NCI-H2107 treated with DMSO at 0.1 percent for 48 hours (cell line): ENCODE measurements at regions not wholly inside any gene's neighbourhood (a gene's known extent, or its start where the extent isn't known, plus 50 kb on each side); places are given as distances from the start of the nearest gene placed in this dataset.
A peak's percentile ranks its signal among the peaks of the same experiment; 100 is the strongest.

Experiments used
- DNase-seq: peaks from one replicate; lab custom pipeline; 2025; ENCODE audit not compliant: unreplicated experiment; lab: John Stamatoyannopoulos, UW

GRCh38 chr20:22652681-22653588, 68.6 kb upstream of the FOXA2 start:
- DNase-seq, result no peak

DNA sequence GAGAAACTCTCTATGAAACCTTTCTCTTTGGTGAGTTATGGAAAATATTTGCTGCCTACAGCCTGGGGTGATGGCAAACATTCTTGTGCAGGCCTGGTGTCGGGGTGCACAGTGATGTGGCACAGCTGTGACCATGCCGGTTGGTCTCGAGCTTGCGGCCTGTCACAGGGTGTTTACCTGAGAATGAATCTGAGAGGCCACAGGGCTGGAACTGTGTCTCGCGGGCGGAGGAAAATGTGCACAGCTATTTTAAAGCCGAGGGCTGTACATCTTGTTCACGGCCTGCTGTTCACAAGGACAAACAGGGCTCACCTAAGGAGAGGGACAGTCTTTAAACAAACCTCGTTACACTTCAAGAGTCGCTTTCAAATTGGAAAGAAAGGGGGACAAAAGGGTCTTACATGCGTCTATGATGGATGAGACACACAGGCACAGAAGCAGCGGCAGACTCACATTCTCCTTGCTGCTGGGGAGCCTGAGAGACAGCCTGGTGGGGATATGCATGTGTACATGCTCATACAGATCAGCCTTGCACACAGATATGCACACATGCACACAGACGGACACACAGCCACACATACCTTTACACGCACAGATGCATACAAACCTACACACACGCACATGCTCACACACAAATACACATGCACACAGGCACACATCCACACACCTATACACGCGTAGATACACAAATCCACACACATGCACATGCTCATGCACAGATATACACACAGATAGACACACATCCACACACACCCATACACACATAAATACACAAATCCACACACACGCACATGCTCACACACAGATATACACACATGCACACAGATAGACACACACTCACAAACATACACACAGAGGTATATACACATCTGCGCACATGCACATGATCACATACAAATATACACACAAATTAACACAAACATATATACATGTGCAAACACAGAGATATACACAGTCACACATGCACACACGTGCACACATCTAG, 69.6 kb upstream of the FOXA2 start:
- DNase-seq, result no peak

GRCh38 chr20:22663528-22664025, 79.2 kb upstream of the FOXA2 start:
- no peak for DNase-seq

DNA sequence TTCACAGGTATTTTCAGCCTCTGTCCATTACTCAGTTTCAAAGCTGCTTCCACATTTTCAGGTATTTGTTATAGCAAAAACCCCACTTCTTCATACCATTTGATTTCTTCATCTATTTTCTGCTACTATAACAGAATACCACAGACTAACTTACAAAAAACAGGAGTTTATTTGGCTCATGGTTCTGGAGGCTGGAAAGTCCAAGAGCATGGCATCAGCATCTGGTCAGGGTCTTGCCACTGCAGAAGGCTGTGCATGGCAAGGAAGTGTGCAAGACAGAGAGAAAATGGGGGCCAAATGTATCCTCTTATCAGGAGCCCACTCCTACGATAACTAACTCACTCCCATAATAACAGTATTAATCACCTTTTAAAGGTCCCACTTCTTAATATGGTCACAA, 82.8 kb upstream of the FOXA2 start:
- DNase-seq, result no peak

- DNase-seq, result no peak
Measured at GRCh38 chr20:22672191-22672590, 87.8 kb upstream of the FOXA2 start.

GRCh38 chr20:22673467-22673866, 89.1 kb upstream of the FOXA2 start:
- DNase-seq, result no peak

DNA sequence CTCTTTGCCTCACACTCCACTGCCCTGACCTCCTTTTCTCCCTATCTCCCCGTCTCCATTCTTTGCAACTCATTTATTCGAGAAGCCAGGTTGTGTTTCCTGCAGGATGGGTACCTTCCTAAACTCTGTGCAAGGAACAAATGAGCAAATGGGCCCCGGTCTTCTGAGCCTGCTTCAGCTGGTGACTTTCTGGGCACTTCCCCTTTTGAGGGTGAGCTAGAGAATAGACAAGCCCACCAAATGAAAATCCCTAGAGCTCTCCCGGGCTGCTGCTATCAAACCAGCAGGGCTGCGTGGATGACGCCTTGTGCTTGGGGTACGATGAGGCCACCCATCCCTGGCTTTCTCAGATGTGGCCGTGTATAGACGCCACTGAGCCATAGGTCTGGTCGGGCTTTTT, 91.0 kb upstream of the FOXA2 start:
- DNase-seq, result no peak

GRCh38 chr20:22678678-22679077, 94.3 kb upstream of the FOXA2 start:
- no peak for DNase-seq

GRCh38 chr20:22679197-22679596, 94.8 kb upstream of the FOXA2 start:
- no peak for DNase-seq

- DNase-seq, result no peak
Measured at GRCh38 chr20:22680031-22680740, 95.8 kb upstream of the FOXA2 start.

- no peak for DNase-seq
Measured at GRCh38 chr20:22681591-22682248, 97.3 kb upstream of the FOXA2 start.

DNA sequence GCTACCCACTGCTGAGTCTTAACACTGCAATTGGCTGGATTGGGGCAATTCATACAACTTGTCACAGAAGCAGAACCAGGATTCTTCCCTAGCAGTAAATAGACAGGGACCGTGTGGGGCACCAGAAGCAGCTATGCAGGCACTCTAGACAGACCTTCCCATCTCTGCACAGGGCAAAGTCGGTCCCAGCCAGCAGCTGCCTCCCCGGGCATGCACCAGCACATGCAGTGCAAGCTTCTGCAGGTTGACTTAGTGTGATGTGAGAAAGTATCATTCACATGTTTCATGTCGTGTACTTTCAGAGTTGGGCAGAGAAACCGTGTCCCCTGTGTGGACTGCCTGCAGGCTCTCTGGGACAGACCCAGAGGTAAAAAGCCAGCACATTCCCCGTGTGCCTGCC, 98.0 kb upstream of the FOXA2 start:
- DNase-seq, result no peak

- peak; percentile 56 for DNase-seq
Measured at GRCh38 chr20:22684072-22684762, 99.8 kb upstream of the FOXA2 start.

DNA sequence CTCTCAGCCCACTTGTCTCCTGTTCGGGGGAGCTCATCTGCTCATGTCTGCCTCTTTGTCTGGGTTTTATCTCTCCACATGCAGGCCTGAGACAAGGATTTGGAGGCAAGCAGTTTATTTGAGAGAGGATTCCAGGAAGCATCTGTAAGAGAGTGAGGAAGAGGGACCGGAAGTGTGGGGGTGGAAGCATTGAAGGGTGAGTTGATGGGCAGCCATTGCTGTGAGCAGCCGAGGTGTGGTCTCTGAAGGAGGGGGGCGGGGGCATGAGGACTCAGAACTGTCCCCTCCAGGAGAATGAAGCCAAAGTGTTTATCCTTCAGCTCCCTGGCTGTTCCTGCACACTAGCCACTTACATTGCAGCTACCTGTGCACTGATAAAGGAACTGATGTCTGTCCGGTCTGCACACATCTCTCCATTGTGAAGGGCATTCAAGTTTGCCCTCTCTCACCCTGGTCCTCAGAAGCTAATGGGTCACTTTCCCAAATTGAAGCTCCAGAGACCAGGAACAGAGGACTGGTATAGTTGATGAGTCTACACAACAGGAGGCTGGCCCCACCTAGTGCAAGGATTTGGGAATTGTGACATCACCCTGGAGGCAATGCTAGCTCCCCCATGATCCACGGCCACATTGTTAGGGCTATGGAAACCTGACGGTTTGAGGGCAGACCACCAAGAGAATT, 100.5 kb upstream of the FOXA2 start:
- no peak for DNase-seq

DNA sequence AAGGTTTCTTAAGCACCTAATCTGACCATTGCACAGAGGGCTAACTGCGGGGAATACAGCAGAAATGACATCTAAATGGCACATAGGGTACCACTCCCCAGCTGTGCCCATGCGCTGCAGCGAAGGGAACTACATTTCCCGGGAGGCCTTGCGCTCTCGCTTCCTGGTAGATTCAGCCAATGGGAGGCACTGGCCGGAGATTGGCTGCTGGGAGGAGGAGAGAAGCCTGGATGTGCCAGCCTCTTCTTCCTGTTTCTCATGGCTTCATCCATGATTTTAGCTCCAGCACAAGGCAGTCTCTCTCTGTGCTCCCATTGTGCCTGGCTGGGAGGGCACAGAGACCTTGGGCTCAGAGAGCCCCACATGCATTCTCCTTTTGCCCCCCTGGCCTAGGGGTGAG, 101.7 kb upstream of the FOXA2 start:
- DNase-seq, result peak; percentile 55

DNA sequence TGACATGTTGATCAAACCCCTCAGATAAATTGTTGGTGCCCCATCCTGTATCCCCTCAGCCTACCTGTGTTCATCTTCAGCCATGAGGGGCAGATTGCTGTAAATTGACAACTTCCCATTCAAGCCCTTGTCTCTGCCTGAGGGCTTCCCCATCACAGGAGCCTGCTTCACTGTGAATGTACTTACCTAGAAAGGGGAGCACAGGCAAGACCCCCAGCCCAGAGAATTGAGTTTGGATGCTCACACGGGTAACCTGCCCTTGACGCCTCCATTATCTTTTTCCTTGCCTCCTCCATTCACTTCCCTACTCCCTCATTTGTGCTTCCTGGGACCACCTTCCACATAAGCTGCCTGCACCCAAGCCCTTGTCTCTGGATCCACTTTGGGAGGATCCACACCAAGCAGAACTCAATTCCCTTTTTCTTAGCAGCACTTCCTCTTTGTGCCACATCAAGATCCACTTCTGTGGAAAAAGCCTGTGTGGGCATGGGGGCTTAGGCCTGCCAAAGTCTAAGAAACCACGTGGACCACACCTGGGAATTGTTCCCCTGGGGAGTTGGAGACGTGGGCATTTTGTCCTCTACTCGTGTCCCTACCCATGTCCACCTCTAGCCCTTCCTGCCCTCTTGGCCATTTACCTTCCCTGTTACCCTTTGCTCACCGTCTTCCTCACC, 103.4 kb upstream of the FOXA2 start:
- DNase-seq, result no peak

DNA sequence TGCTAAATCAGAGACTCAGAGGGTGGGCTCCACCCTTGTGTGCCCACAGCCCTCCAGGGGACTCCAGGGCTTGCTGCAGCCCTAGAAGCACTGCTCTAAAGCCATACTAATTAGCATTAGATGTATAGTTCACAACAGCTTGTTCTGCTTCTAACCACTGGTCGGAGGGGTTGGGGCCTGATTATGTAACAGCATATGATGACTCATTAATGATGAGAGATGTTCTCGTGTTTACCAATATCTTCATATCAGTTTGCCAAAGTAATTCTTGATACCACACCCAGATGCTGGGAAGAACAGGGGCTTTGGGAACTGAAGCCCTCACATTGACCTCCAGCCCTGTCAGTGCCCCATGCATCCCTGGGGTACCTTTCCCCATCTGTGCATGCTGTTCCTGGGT, 104.1 kb upstream of the FOXA2 start:
- no peak for DNase-seq

DNA sequence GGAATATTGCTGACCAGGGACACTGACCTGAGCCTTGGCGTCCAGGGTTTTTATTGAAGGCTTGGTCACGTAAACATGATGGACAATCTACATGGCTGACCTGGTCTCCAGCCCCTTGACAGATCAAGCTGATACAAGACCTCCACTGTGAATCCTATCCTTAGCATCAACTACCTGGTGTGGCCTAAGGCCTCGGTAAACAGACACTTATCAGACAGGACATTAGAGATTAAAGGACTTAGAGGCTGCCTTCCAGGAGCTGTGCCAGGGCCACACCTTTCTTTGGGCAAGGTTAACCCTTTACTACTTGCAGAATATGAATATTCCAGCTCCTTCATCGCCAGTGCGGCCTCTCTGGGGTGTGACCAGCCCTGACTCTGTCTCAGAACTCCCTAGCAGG, 104.9 kb upstream of the FOXA2 start:
- DNase-seq, result no peak

DNA sequence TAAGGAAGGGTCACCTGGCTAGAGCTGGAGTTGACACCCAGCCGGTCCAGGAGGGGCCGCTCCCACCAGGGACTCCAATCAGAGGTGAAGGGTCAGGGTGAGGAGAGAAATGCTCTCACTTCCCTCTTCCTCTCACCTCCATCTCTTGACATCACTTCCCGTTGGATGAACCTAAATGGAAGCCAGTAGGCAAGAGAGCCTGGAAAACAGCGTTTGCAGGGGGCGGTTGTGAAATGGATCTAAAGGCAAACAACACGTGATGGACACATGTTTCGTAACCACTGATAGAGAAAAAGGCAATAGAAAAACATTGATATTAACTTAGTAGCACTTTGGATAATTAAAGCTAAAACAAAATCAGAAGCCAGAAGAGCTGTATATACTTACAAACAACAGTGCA, 105.6 kb upstream of the FOXA2 start:
- no peak for DNase-seq
